ENCODE measurements at regions not wholly inside any gene's neighbourhood (a gene's known extent, or its start where the extent isn't known, plus 50 kb on each side); places are given as distances from the start of the nearest gene placed in this dataset.

GRCh38 chr10:61825001-61825400 lies 76.5 kb upstream of the ARID5B start:
- no peak for TF ChIP-seq CTCF (IDR thresholded peaks at IDR 0.05; ENCODE audit: low read length)
- no peak for TF ChIP-seq EZH2phosphoT487 (IDR thresholded peaks at IDR 0.05; ENCODE audit: low read length)
- TF ChIP-seq EZH2 (optimal IDR thresholded peaks at IDR 0.05; ENCODE audit: low read depth, low read length) = no peak

All from MM.1S (cell line).